Immature natural killer cell (primary cell): ENCODE measurements at regions not wholly inside any gene's neighbourhood (a gene's known extent, or its start where the extent isn't known, plus 50 kb on each side); places are given as distances from the start of the nearest gene placed in this dataset.

ENCODE experiments used
- DNase-seq, 3 donors: peaks; one replicate each; pipeline ENCODE4 v3.0.0; 2022; ENCODE audit warnings: mixed read lengths in 1 of 3
- H3K27ac Mint-ChIP-seq, 6 donors: one replicate each; pipeline ENCODE4 v1.8.0; 2020; ENCODE audit warnings: mixed read lengths in 6 of 6, mild to moderate bottlenecking in 5 of 6, inconsistent platforms in 4 of 6, moderate library complexity in 3 of 6
- H3K27me3 Mint-ChIP-seq, 3 donors: one replicate each; pipeline ENCODE4 v1.8.0; 2020 to 2021; ENCODE audit warnings: low read depth in 3 of 3, mild to moderate bottlenecking in 3 of 3, mixed read lengths in 3 of 3, moderate library complexity in 3 of 3, inconsistent platforms in 1 of 3
- H3K36me3 Mint-ChIP-seq, 3 donors: one replicate each; pipeline ENCODE4 v1.8.0; 2020; ENCODE audit warnings: mixed read lengths in 3 of 3, inconsistent platforms in 2 of 3, mild to moderate bottlenecking in 2 of 3
- H3K4me1 Mint-ChIP-seq, 2 donors: one replicate each; pipeline ENCODE4 v1.8.0; 2020; ENCODE audit warnings: inconsistent platforms in 2 of 2, mild to moderate bottlenecking in 2 of 2, mixed read lengths in 2 of 2, moderate library complexity in 1 of 2
- H3K4me3 Mint-ChIP-seq, 5 donors: one replicate each; pipeline ENCODE4 v1.8.0; 2020; ENCODE audit warnings: mild to moderate bottlenecking in 5 of 5, mixed read lengths in 5 of 5, inconsistent platforms in 3 of 5, moderate library complexity in 3 of 5
- H3K9me3 Mint-ChIP-seq, 6 donors: one replicate each; pipeline ENCODE4 v1.8.0; 2020; ENCODE audit warnings: mild to moderate bottlenecking in 6 of 6, mixed read lengths in 6 of 6, inconsistent platforms in 4 of 6, moderate library complexity in 3 of 6

DNA sequence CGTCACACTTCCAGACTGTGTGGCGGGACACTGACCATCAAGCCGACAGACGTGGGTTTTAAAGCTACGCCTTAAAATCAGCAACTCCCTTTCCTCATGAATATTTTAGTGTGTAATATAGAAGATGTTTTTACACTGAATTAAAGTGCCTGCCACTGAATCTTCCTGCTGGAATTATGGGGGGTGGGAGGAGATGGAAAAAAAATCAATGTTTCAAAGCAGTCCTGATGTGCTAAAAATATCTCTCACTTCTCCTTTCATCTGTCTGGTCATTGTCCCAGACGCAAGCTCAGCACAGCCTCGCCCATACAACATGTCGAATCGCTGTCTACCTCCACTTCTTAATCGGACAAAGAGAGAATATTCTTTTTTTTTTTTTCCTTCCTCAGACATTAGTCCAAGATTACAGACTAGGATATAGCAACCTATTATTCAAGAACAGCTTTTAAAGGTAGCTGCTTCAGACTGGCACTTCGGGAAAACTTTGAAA, 165.1 kb upstream of the KLF14 start:
- Mint-ChIP-seq H3K4me3 (no peak overlapping the region), H3K4me1 (peaks cover 63 to 89% of the 10 kb centered on the region in 2 donors), H3K36me3 (peaks cover 3 to 22% (median 4%) of the 10 kb centered on the region in 3 donors)

DNA sequence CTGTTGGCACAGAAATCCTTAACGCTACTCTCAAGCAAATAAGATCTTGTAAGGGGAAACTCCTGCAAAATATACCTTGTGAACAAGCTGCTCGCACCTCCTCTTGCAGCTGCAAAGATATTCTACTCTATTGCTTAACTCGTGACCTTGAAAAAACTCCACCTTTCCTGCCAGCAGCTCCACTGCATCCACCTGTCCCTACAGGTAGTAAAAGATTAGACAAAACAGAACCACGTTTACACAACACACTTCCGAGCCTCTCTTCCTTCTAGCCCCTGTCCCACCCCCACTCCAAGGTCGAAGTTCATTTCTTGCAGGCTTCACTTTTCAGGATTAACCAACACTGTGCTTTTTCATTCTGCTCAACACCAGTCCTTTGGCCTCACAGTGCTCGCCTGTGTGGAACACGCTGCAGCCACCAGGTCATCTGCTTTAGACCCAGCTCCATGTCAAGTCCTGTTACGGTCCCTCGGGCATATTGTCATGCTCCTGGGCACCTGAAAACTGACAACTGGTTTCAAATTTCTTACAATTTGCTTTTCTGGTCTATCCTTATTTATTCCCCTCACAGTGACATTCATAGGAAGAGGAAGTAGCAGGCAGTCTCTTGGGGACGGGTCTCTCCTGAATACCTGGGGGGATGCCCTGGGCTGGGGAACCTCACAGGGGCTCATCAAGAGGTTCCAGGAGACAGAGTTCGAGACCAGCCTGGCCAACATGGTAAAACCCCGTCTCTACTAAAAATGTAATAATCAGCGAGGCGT, 165.8 kb upstream of the KLF14 start:
- Mint-ChIP-seq H3K4me1 (peaks cover 64 to 86% of the 10 kb centered on the region in 2 donors), H3K27ac (peak overlapping the region in 2 of 6 donors; percentile 74 to 76), H3K9me3 (peaks cover 0 to 1% (median 0%) of the 10 kb centered on the region in 6 donors), H3K4me3 (peak overlapping the region in 1 of 5 donors; percentile 4), H3K27me3 (peaks cover 4 to 37% (median 12%) of the 10 kb centered on the region in 3 donors), H3K36me3 (peaks cover 3 to 22% (median 4%) of the 10 kb centered on the region in 3 donors)
- no peak for DNase-seq

More for the DNA sequence above, 165.1 kb upstream of the KLF14 start:
- peaks cover 4 to 39% (median 15%) of the 10 kb centered on the region in 3 donors for H3K27me3 Mint-ChIP-seq
- peak overlapping the region in 4 of 6 donors; percentile 46 to 77 (median 68) for H3K27ac Mint-ChIP-seq
- DNase-seq, result no peak
- peaks cover 0 to 1% (median 0%) of the 10 kb centered on the region in 6 donors for H3K9me3 Mint-ChIP-seq

DNA sequence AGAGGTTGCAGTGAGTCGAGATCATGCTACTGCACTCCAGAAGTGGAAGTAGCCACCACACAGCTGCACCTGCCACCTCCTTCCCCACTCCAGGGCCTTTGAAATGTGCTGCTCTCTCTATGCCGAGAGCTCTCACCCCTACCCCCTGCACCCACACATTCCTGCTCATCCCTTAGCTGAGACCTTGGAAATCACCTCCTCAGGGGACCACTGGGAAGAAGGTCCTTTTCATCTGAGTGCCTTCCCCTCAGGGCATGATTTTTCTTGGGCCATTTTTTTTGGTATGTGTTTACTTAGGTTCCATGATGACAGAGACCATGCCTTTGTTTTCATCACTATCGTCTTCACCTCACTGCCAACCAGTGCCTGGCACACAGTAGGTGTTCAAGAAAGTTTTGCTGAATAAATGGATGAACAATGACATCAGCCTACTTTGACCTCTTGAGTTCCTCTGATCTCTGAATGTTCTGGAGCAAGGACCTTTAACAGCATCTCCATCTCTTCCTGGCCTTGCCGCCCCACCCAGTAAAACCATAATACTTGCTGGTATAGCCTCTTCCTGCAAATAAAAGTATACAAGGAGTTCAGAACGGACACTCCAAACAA, 166.6 kb upstream of the KLF14 start:
- Mint-ChIP-seq H3K27ac (peak overlapping the region in 3 of 6 donors; percentile 15 to 67 (median 42)), H3K9me3 (no peaks in the 10 kb centered on the region), H3K4me1 (peaks cover 59 to 81% of the 10 kb centered on the region in 2 donors), H3K27me3 (peaks cover 4 to 37% (median 12%) of the 10 kb centered on the region in 3 donors), H3K36me3 (peaks cover 3 to 18% (median 4%) of the 10 kb centered on the region in 3 donors), H3K4me3 (no peak overlapping the region)
- DNase-seq, result no peak

DNA sequence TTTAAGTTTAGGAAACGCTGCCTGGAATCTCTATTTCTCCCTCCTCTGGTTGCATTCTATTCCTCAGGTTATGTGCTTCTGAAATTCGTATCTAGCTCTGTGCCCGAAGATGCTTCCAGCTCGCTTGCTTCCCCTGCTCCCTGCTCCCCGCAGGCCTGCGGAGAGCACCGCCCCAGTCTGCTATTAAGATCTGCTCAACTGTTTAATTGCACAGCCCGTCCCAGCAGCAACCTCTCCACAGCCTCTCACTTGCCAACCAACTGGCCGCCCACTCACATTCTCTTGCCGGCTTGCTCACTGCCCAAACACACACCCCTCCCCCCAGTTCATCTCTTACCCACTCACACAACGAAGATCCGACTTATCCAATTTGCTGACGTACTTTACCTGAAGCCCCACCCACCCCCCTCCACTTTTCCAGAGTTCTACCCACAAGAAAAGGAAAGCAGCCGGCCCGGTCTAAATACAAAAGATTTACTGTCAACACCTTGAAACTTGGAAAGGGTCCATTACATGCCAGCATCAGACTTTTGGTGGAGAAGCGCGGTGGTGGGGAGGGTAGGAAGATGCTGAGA, 167.3 kb upstream of the KLF14 start:
- no peak for DNase-seq
- H3K36me3 Mint-ChIP-seq, result peaks cover 3 to 18% (median 4%) of the 10 kb centered on the region in 3 donors
- H3K27ac Mint-ChIP-seq, result peak overlapping the region in 3 of 6 donors; percentile 20 to 67 (median 45)
- H3K9me3 Mint-ChIP-seq, result no peaks in the 10 kb centered on the region
- H3K4me3 Mint-ChIP-seq, result no peak overlapping the region
- H3K4me1 Mint-ChIP-seq, result peaks cover 53 to 82% of the 10 kb centered on the region in 2 donors
- H3K27me3 Mint-ChIP-seq, result peaks cover 4 to 37% (median 12%) of the 10 kb centered on the region in 3 donors

DNA sequence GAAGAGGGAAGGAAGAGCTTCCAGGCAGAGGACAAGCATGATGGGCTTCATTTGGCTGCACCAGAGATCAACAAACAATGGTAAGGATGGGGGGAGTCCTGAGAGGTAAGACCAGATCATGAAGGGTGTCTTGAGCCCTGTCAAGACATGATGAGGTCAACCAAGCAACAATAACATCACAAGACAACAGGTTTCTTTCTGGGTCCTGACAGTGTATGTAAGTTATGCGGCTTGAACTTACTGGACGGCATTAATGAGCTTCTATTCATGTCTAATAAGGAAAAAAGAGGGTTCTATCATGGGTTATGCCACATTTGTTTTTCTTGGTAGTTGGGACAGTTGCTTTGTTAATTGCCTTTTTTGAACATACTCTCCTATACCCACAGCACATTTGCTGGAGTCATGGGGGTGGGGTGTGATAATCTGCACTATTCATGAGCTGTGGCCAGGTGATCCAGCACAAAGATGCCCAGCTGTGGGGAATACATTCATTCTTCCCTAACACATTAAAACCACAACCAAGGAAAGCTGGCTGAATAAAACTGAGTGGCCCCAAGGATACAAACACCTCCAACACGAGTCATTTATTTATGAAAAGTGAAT, 168.8 kb upstream of the KLF14 start:
- Mint-ChIP-seq H3K27ac (peak overlapping the region in 5 of 6 donors; percentile 11 to 85 (median 62)), H3K4me1 (peaks cover 49 to 81% of the 10 kb centered on the region in 2 donors), H3K9me3 (no peaks in the 10 kb centered on the region), H3K4me3 (no peak overlapping the region), H3K27me3 (peaks cover 4 to 31% (median 8%) of the 10 kb centered on the region in 3 donors), H3K36me3 (peaks cover 3 to 18% (median 4%) of the 10 kb centered on the region in 3 donors)
- no peak for DNase-seq

DNA sequence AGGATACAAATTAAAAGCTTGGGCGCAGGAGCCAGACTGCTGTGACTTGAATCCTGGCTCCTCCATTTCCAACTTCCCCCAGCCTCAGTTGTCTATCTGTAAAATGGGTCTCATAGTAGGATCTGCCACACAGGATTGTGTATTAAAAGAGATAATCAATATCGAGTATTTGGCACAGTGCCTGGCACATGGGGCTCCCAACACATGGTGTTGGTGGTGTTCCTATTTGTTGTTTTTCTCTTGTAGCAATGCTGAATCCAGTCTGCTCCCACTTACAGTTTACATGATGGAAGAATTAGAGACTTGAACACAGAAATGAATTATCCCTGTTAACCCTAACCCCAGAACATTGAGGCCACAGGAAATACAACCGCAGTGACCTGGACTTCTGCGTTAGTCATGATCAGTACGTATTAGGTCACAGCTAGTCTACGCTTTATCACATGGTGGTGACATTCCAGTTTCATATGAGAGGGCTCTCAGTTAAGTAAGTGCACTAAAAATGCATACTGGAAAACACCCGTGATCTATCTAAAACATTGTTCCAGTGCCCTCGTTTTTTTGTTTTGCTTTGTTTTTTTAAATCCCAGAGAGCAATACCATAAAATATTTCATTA, 169.5 kb upstream of the KLF14 start:
- H3K27ac Mint-ChIP-seq, result peak overlapping the region in 4 of 6 donors; percentile 7 to 89 (median 40)
- H3K4me1 Mint-ChIP-seq, result peaks cover 48 to 75% of the 10 kb centered on the region in 2 donors
- peak in 1 of 3 donors; percentile 31 for DNase-seq
- peaks cover 4 to 27% (median 6%) of the 10 kb centered on the region in 3 donors for H3K27me3 Mint-ChIP-seq
- H3K4me3 Mint-ChIP-seq, result peak overlapping the region in 1 of 5 donors; percentile 50
- H3K9me3 Mint-ChIP-seq, result no peaks in the 10 kb centered on the region
- H3K36me3 Mint-ChIP-seq, result peaks cover 4 to 18% (median 4%) of the 10 kb centered on the region in 3 donors

DNA sequence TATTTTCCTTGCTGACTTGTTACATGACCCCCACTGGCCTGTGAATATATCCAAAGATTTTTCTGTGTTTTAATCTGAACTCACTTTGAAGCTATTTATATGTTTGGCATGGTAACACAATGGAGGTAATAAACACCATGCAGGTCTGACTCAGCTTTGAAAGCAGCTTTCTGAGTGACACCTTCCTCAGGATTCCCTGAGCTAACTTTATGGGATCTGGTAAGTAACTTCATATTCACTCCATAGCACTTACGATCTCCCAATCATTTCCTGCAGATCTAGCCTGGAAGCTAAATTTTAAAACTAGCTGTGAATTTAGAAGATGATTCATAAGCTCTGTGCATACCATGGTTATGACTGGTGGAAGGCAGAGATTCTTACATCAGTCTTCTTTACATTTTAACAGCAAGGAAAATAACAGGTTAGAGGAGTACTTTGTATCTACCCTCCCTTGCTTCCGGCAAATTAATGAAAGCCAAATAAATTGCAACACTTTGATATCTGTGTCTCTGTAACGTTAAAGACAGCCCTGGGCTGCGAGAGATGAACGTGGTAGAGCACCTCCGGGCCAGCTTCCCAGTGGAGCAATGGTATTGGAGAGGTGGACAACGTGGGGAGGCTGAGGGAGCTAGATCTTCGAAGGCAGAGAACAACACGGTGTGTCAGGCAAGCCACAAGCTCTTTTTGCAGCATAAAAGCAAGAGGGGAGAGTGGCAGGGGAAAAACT, 170.2 kb upstream of the KLF14 start:
- H3K9me3 Mint-ChIP-seq, result no peaks in the 10 kb centered on the region
- peaks cover 4 to 17% (median 7%) of the 10 kb centered on the region in 3 donors for H3K36me3 Mint-ChIP-seq
- H3K4me3 Mint-ChIP-seq, result peak overlapping the region in 1 of 5 donors; percentile 50
- H3K4me1 Mint-ChIP-seq, result peaks cover 55 to 76% of the 10 kb centered on the region in 2 donors
- peaks cover 4 to 24% (median 5%) of the 10 kb centered on the region in 3 donors for H3K27me3 Mint-ChIP-seq
- peak overlapping the region in 5 of 6 donors; percentile 11 to 89 (median 68) for H3K27ac Mint-ChIP-seq
- no peak for DNase-seq

DNA sequence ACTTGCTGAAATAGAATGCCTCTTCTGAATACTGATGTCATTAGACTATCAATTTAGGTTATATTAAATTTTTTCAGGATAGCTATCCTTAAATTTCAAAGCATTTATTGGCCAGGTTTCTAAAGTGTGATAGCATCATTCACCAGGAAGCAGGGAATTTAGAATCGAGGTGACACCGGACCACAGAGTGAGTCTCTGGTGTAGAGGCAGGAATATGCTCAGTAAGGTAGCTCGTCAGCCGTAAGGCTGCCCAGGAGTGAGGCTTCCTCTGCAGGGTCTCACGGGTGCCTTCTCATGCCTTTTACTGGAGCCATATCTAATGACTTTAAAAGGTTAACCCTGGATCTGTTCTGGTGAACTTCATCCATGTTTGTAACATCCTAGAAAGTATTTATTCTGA, 170.8 kb upstream of the KLF14 start:
- DNase-seq, result no peak
- Mint-ChIP-seq H3K4me3 (no peak overlapping the region), H3K27ac (peak overlapping the region in 3 of 6 donors; percentile 11 to 89 (median 81)), H3K4me1 (peaks cover 60 to 76% of the 10 kb centered on the region in 2 donors), H3K9me3 (no peaks in the 10 kb centered on the region), H3K27me3 (peaks cover 6 to 26% (median 7%) of the 10 kb centered on the region in 3 donors), H3K36me3 (peaks cover 4 to 11% (median 7%) of the 10 kb centered on the region in 3 donors)

DNA sequence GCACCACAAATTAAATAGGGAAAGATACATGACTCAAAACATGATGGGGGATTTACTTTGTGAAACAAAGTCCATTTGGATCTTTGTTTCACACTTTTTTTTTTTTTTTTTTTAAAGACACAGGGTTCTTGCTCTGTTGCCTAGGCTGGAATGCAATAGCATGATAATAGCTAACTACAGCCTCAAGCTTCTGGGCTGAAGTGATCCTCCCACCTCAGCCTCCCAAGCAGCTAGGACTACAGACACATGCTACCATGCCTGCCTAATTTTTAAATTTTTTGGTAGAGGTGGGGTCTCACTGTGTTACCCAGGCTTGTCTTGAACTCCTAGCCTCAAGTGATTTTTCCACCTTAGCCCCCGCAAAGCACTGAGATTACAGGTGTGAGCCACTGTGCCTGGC, 172.6 kb upstream of the KLF14 start:
- H3K4me3 Mint-ChIP-seq, result no peak overlapping the region
- H3K27me3 Mint-ChIP-seq, result peaks cover 2 to 22% (median 8%) of the 10 kb centered on the region in 3 donors
- no peaks in the 10 kb centered on the region for H3K9me3 Mint-ChIP-seq
- peaks cover 66 to 83% of the 10 kb centered on the region in 2 donors for H3K4me1 Mint-ChIP-seq
- peaks cover 4 to 5% (median 4%) of the 10 kb centered on the region in 3 donors for H3K36me3 Mint-ChIP-seq
- no peak for DNase-seq
- H3K27ac Mint-ChIP-seq, result peak overlapping the region in 2 of 6 donors; percentile 3 to 21

DNA sequence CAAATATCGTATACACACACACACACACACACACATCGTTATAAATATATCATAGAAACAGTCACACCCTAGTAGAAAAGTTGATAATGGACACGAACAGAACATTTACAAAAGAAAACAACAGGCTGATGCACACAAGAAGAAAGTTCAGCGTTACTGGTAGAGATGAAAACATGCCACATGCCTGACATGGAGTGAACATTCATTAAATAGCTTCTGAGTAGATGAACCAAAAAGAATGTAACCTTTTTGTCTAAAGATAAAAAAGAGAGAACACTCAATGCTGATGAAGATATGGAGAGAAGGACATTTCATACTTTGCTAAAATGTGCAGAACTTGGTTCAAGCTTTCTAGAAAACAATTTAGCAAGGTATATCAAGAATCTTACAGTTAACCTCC, 173.4 kb upstream of the KLF14 start:
- no peak for DNase-seq
- peak overlapping the region in 3 of 6 donors; percentile 14 to 76 (median 68) for H3K27ac Mint-ChIP-seq
- no peak overlapping the region for H3K4me3 Mint-ChIP-seq
- H3K4me1 Mint-ChIP-seq, result peaks cover 69 to 83% of the 10 kb centered on the region in 2 donors
- H3K9me3 Mint-ChIP-seq, result no peaks in the 10 kb centered on the region
- H3K27me3 Mint-ChIP-seq, result peaks cover 2 to 30% (median 8%) of the 10 kb centered on the region in 3 donors
- H3K36me3 Mint-ChIP-seq, result peaks cover 0 to 4% (median 3%) of the 10 kb centered on the region in 3 donors

DNA sequence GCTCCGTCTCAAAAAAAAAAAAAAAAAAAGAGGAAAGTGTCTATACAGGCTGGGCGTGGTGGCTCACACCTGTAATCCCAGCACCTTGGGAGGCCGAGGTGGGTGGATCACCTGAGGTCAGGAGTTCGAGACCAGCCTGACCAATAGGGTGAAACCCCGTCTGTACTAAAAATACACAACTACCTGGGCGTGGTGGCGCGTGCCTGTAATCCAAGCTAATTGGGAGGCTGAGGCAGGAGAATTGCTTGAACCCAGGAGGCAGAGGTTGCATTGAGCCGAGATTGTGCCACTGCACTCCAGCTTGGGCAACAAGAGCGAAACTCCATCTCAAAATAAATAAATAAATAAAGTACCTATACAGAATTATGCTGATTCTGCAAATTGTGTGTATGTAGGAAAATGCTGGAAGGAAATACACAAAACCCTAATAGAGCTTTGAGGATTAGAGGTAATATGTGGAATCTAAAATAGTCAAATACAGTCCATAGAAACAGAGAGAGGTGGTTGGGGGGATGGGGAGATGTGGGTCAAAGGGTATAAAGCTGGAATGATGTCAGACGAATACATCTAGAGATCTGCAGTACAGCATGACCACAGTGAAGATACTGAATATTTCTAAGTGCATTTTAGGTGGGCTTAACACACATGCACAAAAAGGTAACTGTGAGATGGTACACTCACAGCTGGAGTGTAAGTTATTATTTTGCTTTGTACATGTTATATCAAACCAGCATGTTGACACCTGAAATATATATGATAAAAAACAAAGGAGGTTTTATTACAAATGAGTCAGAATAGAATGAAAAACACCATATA, 174.5 kb upstream of the KLF14 start:
- H3K27me3 Mint-ChIP-seq, result peaks cover 4 to 38% (median 14%) of the 10 kb centered on the region in 3 donors
- H3K4me1 Mint-ChIP-seq, result peaks cover 65 to 80% of the 10 kb centered on the region in 2 donors
- no peak overlapping the region for H3K4me3 Mint-ChIP-seq
- H3K9me3 Mint-ChIP-seq, result no peaks in the 10 kb centered on the region
- DNase-seq, result no peak
- peak overlapping the region in 3 of 6 donors; percentile 4 to 65 (median 9) for H3K27ac Mint-ChIP-seq
- peaks cover 0 to 4% (median under 1%) of the 10 kb centered on the region in 3 donors for H3K36me3 Mint-ChIP-seq
